ENCODE measurements at regions not wholly inside any gene's neighbourhood (a gene's known extent, or its start where the extent isn't known, plus 50 kb on each side); places are given as distances from the start of the nearest gene placed in this dataset.

- Mint-ChIP-seq H3K4me1 (no peaks in the 10 kb centered on the region), H3K27me3 (peaks cover under 1% of the 10 kb centered on the region), H3K36me3 (ENCODE audit: low read depth) (peaks cover 16% of the 10 kb centered on the region), H3K4me3 (no peak overlapping the region), H3K9me3 (peaks cover 12% of the 10 kb centered on the region), H3K27ac (no peak overlapping the region)
- no peak for ATAC-seq (ENCODE audit: low read depth)
- intact Hi-C loops (cut with micrococcal nuclease), result no loop called here
- POLR2A ChIA-PET, result no interaction called here
- no peak for DNase-seq
- TF ChIP-seq CTCF (IDR thresholded peaks at IDR 0.05), result no peak
- CTCF ChIA-PET, result no interaction called here
Measured at GRCh38 chr3:185311991-185312390, 50.9 kb upstream of the MAP3K13 start.
